GM20000 (cell line): ENCODE measurements at regions not wholly inside any gene's neighbourhood (a gene's known extent, or its start where the extent isn't known, plus 50 kb on each side); places are given as distances from the start of the nearest gene placed in this dataset.

ENCODE experiments used
- DNase-seq: peaks from one replicate; pipeline ENCODE4 v3.0.0; 2012; ENCODE audit warnings: low spot score
- TF ChIP-seq, protein P1 (sequence below): IDR thresholded peaks from 2 replicates; pipeline ENCODE4 v1.5.1; 2012; ENCODE audit warnings: mild to moderate bottlenecking, control low read depth; ENCODE audit errors: extremely low read depth, missing control alignments

DNA sequence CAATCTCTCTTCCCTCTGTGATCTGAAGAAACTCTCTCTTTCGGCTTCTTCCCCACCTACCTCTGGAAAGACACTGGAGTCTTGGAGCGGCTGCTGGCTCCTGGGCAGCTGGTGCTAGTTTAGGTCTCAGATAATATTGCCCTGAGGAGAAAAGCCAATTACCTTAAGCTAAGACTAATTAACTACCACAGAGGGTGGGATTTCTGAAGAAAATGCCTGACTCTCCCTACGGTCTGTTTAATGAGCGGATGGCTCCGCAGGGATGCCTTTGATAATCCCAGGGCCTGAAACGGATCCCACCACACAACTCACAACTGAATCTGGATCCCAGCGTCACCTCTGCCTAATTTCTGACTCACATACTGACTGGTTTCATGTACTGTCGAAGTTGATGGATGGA is 127.0 kb upstream of the NLRP1 start:
- TF ChIP-seq, protein P1, sequence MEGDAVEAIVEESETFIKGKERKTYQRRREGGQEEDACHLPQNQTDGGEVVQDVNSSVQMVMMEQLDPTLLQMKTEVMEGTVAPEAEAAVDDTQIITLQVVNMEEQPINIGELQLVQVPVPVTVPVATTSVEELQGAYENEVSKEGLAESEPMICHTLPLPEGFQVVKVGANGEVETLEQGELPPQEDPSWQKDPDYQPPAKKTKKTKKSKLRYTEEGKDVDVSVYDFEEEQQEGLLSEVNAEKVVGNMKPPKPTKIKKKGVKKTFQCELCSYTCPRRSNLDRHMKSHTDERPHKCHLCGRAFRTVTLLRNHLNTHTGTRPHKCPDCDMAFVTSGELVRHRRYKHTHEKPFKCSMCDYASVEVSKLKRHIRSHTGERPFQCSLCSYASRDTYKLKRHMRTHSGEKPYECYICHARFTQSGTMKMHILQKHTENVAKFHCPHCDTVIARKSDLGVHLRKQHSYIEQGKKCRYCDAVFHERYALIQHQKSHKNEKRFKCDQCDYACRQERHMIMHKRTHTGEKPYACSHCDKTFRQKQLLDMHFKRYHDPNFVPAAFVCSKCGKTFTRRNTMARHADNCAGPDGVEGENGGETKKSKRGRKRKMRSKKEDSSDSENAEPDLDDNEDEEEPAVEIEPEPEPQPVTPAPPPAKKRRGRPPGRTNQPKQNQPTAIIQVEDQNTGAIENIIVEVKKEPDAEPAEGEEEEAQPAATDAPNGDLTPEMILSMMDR, result no peak
- DNase-seq, result no peak

DNA sequence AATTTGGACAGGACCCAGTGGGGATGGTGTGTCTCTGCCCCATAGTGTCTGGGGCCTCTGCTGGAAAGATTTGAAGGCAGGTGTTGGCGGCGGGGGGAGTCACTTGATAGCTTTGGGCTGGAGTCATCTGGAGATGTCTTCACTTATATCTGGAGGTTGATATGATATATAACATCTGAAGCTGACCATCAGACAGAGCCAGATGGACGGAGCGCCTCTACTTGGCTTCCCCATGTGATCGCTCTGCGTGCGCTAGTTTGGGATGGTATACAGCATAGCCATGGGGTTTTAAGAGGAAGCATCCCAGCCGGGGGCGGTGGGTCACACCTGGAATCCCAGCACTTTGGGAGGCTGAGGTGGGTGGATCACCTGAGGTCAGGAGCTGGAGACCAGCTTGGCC is 130.7 kb upstream of the NLRP1 start:
- TF ChIP-seq, protein P1, result no peak
- DNase-seq, result no peak

DNA sequence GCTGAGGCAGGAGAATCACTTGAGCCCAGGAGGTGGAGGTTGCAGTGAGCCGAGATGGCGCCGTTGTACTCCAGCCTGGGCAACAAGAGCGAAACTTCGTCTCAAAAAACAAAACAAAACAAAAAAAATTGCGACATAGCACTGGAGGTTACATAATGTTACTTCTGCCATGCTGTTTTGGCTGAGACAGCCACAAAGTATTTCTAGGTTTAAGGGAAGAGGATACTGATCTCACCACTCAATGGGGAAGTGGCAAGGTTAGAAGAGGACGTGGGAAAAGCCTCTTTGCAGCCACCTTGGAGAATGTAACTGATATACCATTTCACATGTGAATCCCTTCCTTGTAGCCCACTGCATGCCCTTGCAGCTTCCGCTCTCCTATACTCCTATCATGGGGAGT is 131.2 kb upstream of the NLRP1 start:
- TF ChIP-seq, protein P1, result no peak
- no peak for DNase-seq

DNA sequence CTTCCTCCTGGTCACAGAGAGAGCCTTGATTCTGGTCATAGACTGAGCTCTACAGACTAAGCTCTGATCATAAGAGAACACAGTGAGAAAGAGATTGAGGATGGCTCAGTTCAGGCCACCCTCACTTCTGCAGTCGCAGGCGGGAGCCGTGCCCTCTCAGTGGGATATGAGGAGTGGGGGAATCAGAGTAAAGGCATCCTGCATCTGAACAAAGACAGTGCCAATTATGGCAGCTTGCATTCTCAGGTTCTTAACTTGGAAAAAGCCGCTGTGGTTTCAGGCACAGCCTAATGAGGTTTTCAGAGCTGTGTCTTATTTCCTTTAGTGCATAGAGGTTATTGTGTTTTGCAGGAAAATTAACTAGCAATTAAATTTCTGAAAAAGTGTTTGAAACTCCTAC is 134.4 kb upstream of the NLRP1 start:
- TF ChIP-seq, protein P1, result no peak
- no peak for DNase-seq

DNA sequence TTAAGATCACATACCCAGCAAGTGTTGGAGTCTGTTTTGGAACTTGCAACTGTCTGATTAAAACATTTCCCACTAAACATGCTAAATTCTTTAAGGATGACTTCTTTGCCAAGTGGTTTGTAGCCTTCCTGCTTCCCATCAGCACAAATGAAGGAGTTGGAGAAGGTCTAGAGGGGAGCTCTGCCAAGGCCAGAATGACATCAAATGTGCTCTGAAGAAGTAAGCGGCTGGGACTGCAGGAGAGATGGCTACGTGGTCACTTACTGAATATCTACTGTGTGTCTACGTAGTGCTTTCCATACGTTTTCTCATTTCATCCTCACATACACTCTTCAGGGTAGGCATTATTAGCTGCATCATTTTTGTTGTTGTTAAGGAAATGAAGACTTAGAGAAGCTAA is 135.7 kb upstream of the NLRP1 start:
- DNase-seq, result no peak
- TF ChIP-seq, protein P1, result no peak

DNA sequence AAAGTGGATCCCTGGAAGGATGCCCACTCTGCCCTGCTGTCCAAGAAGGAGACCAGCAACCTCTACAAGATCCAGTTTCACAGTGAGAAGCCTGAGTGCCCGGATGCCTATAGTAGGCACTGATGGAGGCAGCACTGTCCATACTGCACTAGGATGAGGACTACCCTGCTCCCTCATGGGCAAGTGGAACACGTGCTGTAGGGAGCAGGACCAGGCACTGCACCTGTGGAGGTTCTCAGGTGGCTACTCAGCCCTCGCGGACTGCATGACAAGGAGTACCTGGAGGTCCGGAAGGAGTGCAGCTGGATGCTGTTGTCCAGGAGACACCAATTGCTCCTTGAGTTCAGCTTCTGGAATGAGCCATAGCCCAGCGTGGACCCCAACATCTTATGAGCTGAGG is 146.1 kb upstream of the NLRP1 start:
- no peak for DNase-seq
- TF ChIP-seq, protein P1, result no peak

DNA sequence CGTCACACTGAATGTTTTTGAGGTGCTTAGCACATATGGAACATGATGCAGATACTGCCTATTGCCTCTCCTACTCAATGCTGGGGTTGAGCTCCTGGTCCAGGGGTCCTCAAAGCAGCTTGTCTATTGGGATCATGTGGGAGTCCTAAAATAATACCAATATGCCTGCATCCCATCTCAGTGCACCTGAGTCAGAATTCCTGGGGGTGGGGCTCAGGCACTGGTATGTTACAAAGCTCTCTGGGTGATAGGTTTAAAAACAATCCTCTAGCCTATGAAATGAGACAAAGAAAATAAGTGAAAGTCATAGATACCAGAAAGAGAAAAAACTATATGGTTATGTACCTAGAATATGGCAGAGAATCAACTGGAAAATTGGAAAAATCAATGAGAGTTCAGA is 156.6 kb upstream of the NLRP1 start:
- DNase-seq, result no peak
- TF ChIP-seq, protein P1, result no peak
